Prostate gland (tissue), 2 donors: ENCODE measurements at regions not wholly inside any gene's neighbourhood (a gene's known extent, or its start where the extent isn't known, plus 50 kb on each side); places are given as distances from the start of the nearest gene placed in this dataset.

Source experiments
- DNase-seq: peaks from one replicate; pipeline ENCODE4 v3.0.0-alpha.2; 2019; ENCODE audit warnings: low spot score
- H3K27ac ChIP-seq, 2 donors: fragments of 200-600 bp; sonication (generic); 2 replicates each; pipeline ENCODE4 v1.5.1; 2017 to 2019
- H3K27me3 ChIP-seq: fragments of 200-600 bp; sonication (generic); replicated peaks from 2 replicates; pipeline ENCODE4 v1.5.1; 2019; ENCODE audit not compliant: insufficient read depth
- H3K36me3 ChIP-seq, 2 donors: fragments of 200-600 bp; sonication (generic); 1 replicate in 1 of 2; 2 replicates in 1 of 2; pipeline versions ENCODE4 v1.5.1 to v1.8.1; 2017 to 2019
- H3K4me1 ChIP-seq: fragments of 200-600 bp; sonication (generic); replicated peaks from 2 replicates; pipeline ENCODE4 v1.5.1; 2019
- H3K4me3 ChIP-seq, 2 donors: fragments of 200-600 bp; sonication (generic); 2 replicates each; pipeline ENCODE4 v1.5.1; 2017 to 2019
- H3K9me3 ChIP-seq: fragments of 200-600 bp; sonication (generic); 2 replicates; pipeline ENCODE4 v1.5.1; 2017
- CTCF ChIP-seq, 4 experiments: fragments of 200-600 bp in 2 of 4; fragments of 450-650 bp in 2 of 4; sonication (generic) in 2 of 4; IDR thresholded peaks; 1 replicate in 3 of 4; 2 replicates in 1 of 4; pipeline ENCODE4 v1.5.1; 2016 to 2019; ENCODE audit warnings: antibody characterized with exemption in 4 of 4, mild to moderate bottlenecking in 2 of 4, moderate library complexity in 2 of 4
- POLR2A ChIP-seq: fragments of 450-650 bp; IDR thresholded peaks from one replicate; pipeline ENCODE4 v1.6.1; 2016; ENCODE audit warnings: antibody characterized with exemption, mild to moderate bottlenecking
- POLR2AphosphoS5 ChIP-seq: sonication (generic); formaldehyde crosslinking; IDR thresholded peaks from one replicate; pipeline ENCODE4 v1.6.1; 2017; ENCODE audit warnings: antibody characterized with exemption
- WGBS: methylation state at CpG from one replicate; pipeline ENCODE4 v1.1.5; 2018; 5-methylcytosine and 5-hydroxymethylcytosine counted together
- intact Hi-C: fragments of 100-400 bp; cut with DNase I; formaldehyde crosslinking; loops from one replicate; pipeline ENCODE4 v1.14.2; 2022

DNA sequence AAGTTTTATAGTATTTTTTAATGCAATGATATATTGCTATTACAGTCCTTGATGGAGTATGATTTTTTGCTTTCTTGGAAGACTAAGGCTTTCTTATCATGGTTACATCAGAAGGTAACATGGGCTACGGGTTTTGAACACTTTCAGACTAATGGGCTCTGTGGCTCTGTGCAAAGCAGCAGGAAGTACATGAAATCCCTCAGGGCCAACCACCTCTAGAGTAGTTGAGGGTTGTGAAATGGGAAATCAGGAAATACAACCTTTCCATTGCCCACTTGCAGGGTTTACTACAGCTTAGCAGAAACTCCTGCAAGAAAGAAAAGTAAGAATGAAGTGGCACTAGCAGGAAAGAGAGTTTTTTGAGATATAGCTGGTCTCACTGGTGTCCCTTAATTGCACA is 853.5 kb downstream of the KCNMA1 start:
- intact Hi-C loops = no loop called here
- no peak for DNase-seq
- 63% methylated on average over 1 of the region's 1 CpG for WGBS
- no peak for TF ChIP-seq CTCF (IDR thresholded peaks at IDR 0.05)
- no peak for TF ChIP-seq POLR2A
- no peak for TF ChIP-seq POLR2AphosphoS5
- H3K36me3 ChIP-seq = no peaks in the 10 kb centered on the region
- no peaks in the 10 kb centered on the region for H3K27me3 ChIP-seq
- no peak overlapping the region for H3K4me3 ChIP-seq
- no peak overlapping the region for H3K27ac ChIP-seq
- no peaks in the 10 kb centered on the region for H3K9me3 ChIP-seq
- H3K4me1 ChIP-seq = no peaks in the 10 kb centered on the region

- Histone ChIP-seq H3K27me3 (no peaks in the 10 kb centered on the region), H3K9me3 (no peaks in the 10 kb centered on the region), H3K27ac (no peak overlapping the region), H3K4me1 (no peaks in the 10 kb centered on the region), H3K36me3 (no peaks in the 10 kb centered on the region), H3K4me3 (no peak overlapping the region)
- no peak for DNase-seq
- TF ChIP-seq POLR2AphosphoS5 (no peak), POLR2A (no peak), CTCF (IDR thresholded peaks at IDR 0.05) (no peak)
- intact Hi-C loops = no loop called here
- 27% methylated on average over 6 of the region's 6 CpGs for WGBS
Observed at GRCh38 chr10:76779796-76780301, 857.8 kb downstream of the KCNMA1 start.

DNA sequence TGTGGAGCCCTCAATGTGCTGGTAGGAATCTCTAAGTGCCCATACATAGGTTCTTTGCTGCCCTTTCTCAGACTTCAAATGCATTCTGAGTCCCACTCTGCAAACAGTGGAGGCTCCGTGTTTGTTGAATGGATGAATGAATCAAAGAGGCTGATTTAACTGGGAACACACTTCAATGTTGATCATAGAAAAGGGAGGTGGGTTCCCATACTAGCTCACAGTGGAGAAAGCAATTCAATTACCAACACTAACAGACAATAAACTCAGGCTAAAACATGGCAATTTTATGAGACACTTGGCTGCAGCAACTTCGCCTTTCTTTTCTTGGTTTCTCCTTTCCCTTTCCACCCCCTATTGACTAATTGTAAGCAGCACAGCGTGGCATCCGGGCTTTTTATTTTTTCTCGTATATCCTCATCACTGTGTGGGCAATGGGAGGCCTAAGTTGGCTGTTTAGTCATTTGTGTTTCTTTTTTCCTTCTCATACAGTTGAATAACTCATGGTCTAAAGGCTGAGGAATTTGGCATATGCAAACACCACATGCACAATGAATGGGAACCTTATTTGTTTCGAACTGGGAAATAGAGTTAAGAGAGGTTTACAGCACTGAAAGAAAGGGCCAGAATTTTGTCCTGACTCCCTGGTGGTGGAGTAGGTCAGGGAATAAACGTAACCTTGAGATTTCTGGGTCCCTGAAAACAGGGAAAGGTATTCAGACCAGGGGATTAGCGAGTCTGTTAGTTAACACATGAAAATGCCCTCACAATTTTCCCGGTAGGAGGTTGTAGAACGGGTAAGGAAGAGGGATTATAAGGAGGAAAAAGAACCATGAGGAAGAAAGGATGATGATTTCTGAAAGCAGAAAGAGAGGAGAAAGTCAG is 858.5 kb downstream of the KCNMA1 start:
- Histone ChIP-seq H3K36me3 (no peaks in the 10 kb centered on the region), H3K4me1 (no peaks in the 10 kb centered on the region), H3K27ac (no peak overlapping the region), H3K9me3 (no peaks in the 10 kb centered on the region), H3K4me3 (no peak overlapping the region), H3K27me3 (no peaks in the 10 kb centered on the region)
- 39% methylated on average over 10 of the region's 10 CpGs for whole genome bisulfite sequencing
- no peak for TF ChIP-seq POLR2A
- no peak for TF ChIP-seq POLR2AphosphoS5
- TF ChIP-seq CTCF (IDR thresholded peaks at IDR 0.05) = no peak
- no peak for DNase-seq
- intact Hi-C loops = no loop called here

DNA sequence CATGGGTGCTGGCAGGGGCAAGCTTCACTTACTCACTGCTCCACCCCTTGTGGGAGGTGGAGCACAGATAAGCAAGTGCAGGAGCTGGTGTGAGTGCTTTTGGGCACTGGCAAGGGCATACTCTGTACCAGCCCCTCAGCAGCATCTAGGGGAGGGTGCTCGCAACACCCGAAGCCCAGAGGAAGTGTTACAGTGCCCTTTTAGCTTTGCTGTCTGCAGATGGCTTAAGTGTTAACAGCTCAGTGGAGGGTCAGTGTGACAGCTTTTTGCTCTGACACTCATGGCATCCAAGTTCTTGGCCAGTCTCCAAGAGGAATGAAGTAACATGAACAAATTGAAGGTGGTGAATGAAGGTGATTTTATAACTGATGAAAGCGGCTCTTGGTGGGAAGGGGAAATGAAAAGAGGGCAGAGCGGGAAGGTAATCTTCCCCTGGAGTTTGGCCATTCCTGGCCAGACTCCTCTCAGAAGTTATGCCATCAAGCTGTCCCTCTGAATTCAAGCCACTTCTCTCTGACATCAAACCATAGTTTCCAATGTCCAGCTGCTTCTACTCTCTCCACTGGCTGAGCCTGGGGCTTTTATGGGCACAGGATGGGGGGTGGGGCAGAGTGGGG is 862.5 kb downstream of the KCNMA1 start:
- intact Hi-C loops = no loop called here
- WGBS = 90% methylated on average over 4 of the region's 4 CpGs
- H3K4me3 ChIP-seq = no peak overlapping the region
- H3K27ac ChIP-seq = no peak overlapping the region
- H3K36me3 ChIP-seq = no peaks in the 10 kb centered on the region
- no peaks in the 10 kb centered on the region for H3K9me3 ChIP-seq
- TF ChIP-seq CTCF (IDR thresholded peaks at IDR 0.05) (no peak), POLR2A (no peak), POLR2AphosphoS5 (no peak)
- DNase-seq = no peak
- H3K4me1 ChIP-seq = no peaks in the 10 kb centered on the region
- H3K27me3 ChIP-seq = no peaks in the 10 kb centered on the region

GRCh38 chr10:76769582-76769981 is 868.0 kb downstream of the KCNMA1 start:
- Histone ChIP-seq H3K9me3 (no peaks in the 10 kb centered on the region), H3K4me1 (no peaks in the 10 kb centered on the region), H3K4me3 (no peak overlapping the region), H3K27ac (no peak overlapping the region), H3K36me3 (no peaks in the 10 kb centered on the region), H3K27me3 (no peaks in the 10 kb centered on the region)
- intact Hi-C loops = no loop called here
- TF ChIP-seq POLR2A (no peak), POLR2AphosphoS5 (no peak), CTCF (IDR thresholded peaks at IDR 0.05) (no peak)
- DNase-seq = no peak
